ENCODE measurements at regions not wholly inside any gene's neighbourhood (a gene's known extent, or its start where the extent isn't known, plus 50 kb on each side); places are given as distances from the start of the nearest gene placed in this dataset.

GRCh38 chr15:70475407-70475781 lies 288.0 kb downstream of the UACA start:
- DNase-seq (ENCODE audit: low read depth in 2 of 2) = no peak

GRCh38 chr15:70474471-70475406 lies 288.6 kb downstream of the UACA start:
- peak in 1 of 2 donors; percentile 21 for DNase-seq (ENCODE audit: low read depth in 2 of 2)

DNA sequence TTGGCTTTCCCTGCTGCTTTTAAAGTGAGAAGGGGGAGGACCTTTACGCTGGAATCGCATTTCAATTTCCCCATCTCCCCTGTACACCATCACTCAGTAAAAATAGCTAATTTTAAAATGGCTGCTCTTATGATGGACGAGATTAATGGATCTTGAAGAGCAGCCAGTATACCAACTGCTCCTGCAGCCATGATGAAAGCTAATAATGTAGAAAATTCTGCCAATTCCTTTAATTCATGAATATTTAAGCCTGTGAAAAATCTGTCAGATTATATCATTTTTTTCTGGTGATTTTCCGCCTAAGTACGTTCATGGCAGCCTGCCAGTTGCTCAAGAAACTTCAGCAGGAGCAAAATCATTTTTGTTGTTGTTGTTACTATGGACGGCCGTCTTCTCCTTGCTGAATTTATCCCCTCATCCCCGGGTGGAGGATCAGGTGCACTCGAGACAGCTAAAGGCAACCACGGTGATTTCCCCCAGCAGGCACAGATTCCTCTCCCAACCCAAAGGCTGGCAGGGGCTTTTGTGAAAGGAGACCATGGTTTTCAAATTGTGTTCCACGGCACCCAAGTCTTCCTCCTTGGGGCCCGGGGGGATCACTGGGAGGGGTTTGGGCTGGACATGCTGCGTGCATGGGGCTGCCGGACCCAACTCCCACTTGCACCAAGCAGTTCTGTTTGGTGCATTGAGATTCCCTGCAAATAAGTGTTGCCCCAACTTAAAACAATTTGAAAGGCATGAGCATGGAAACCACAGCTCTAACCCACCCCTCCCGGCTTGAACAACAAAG lies 289.6 kb downstream of the UACA start:
- no peak for DNase-seq (ENCODE audit: low read depth in 2 of 2)

DNA sequence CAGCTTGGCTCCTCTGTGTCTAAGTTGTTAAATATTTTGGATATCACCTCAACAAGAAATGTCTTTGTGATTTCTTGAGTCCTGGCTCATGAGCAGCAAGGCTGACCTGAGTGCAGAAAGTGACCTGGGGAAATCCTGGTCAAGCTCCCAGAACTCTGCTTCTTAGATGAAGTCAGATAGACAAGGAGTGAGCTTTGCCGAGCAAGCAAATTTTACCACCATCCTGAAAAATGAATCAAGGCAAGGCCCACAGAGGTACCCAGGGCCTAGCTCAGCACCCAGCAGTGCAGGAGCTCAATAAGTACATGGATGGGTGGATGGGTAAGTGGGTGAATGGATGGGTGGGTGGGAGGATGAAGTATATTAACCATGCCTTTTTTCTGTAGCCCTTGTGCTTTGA lies 291.8 kb downstream of the UACA start:
- no peak for DNase-seq (ENCODE audit: low read depth in 2 of 2)

DNA sequence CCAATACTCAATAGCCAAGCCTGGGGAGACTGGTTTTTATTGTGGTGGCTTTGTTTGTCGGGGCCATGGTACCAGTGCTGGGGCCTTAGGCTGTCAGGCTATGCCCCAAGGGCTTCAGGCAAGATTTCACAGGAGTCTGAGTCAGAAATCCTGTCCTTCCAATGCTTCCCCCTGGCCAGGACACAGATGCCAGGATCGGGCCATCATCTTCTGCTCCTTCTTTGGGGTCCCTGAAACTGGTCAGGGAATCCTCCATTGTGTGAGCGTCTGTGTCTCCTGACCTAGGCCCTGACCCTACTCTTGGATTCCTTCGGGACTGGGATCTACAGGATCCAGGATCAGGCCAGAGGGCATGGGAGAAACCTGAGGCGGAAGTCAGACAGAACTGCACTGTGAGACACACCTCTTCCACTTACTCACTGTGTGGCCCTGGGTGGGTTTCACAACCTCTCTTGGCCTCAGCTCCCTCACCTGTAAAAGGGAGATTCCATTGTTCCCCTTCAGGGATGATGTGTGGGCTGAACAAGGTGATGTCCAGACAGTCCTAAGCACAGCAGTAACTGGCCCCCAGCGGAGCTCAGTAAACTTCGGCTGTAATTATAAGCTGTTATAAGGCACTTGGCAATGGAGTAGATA lies 292.7 kb downstream of the UACA start:
- DNase-seq (ENCODE audit: low read depth in 2 of 2) = no peak

GRCh38 chr15:70469651-70470555 lies 293.5 kb downstream of the UACA start:
- DNase-seq (ENCODE audit: low read depth in 2 of 2) = no peak

- no peak for DNase-seq (ENCODE audit: low read depth in 2 of 2)
These were observed 294.2 kb downstream of the UACA start for GRCh38 chr15:70469182-70469581.

- DNase-seq (ENCODE audit: low read depth in 2 of 2) = no peak
These were observed 296.3 kb downstream of the UACA start for GRCh38 chr15:70466895-70467529.

- DNase-seq (ENCODE audit: low read depth in 2 of 2) = no peak
These were observed 297.1 kb downstream of the UACA start for GRCh38 chr15:70466305-70466704.

DNA sequence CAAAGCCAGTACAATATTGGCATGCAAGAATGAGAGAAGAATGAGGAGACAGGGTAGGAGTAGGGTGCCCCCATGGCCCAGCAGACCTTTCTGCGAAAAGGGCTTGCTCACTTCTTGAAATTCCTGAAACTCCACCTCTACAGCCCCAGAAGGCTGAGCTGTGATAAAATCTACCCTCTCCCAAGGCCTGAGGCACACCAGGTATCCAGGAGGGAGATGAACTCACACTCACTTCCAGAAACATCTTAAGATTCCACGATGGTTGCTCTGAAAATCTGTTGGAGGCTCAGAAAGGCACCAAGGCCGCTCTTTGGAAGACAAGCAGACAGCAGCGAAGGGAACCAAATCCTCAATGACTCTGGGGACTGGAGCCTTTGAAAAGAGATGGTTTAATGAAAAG lies 297.5 kb downstream of the UACA start:
- no peak for DNase-seq (ENCODE audit: low read depth in 2 of 2)

- no peak for DNase-seq (ENCODE audit: low read depth in 2 of 2)
These were observed 299.9 kb downstream of the UACA start for GRCh38 chr15:70463453-70463834.

GRCh38 chr15:70461992-70462391 lies 301.4 kb downstream of the UACA start:
- DNase-seq (ENCODE audit: low read depth in 2 of 2) = no peak

- no peak for DNase-seq (ENCODE audit: low read depth in 2 of 2)
These were observed 302.3 kb downstream of the UACA start for GRCh38 chr15:70461017-70461416.

DNA sequence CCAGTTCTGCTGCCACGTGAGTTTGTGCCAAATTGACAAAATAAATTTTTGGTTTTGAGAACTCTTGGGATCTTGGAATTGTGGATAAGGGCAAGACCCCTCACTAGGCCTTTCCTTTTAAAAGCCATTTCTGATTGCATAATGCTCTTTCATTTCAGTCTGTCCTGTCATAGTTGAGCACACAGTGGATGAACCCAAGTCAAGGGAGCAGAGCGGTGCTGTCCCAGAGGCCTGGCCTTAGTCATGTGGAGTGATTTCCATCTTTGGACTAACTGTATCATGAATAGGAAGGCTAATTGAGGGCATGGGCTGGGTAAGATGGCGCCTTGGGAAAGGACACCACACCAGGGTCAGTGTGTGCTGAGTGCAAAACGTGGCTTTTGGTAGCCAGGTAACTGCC lies 304.0 kb downstream of the UACA start:
- DNase-seq (ENCODE audit: low read depth in 2 of 2) = no peak

- DNase-seq (ENCODE audit: low read depth in 2 of 2) = no peak
These were observed 309.6 kb downstream of the UACA start for GRCh38 chr15:70453766-70454165.

- DNase-seq (ENCODE audit: low read depth in 2 of 2) = no peak
These were observed 310.1 kb downstream of the UACA start for GRCh38 chr15:70453238-70453637.

GRCh38 chr15:70451821-70452653 lies 311.3 kb downstream of the UACA start:
- DNase-seq (ENCODE audit: low read depth in 2 of 2) = no peak

- no peak for DNase-seq (ENCODE audit: low read depth in 2 of 2)
These were observed 313.3 kb downstream of the UACA start for GRCh38 chr15:70450142-70450443.

- no peak for DNase-seq (ENCODE audit: low read depth in 2 of 2)
These were observed 313.8 kb downstream of the UACA start for GRCh38 chr15:70449311-70450141.
